ENCODE measurements at regions not wholly inside any gene's neighbourhood (a gene's known extent, or its start where the extent isn't known, plus 50 kb on each side); places are given as distances from the start of the nearest gene placed in this dataset.

DNA sequence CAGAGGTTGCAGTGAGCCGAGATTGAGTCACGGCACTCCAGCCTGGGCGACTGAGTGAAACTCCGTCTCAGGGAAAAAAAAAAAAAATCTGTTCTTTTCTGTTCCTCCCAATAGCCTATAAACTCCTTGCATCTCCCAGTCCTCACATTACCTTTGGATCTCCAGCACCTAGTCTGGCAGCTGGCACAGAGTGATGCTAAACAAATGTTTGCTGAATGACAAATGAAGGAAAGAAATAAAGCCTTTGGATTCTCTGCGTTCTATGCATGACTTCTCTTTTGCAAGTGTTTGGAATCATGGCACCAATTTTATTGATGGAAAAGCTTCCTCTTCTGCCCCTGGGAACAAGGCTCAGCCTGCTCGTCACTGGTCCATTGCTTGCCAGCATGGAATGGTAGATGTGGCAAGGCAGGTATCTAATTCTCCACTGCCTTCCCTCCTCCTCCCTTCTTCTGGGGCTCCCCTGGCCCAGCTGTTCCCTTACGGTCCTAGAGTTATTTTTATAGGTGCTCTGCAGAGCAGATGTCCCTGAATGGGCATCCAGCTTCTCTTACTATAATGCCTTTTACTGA is 53.6 kb upstream of the FYN start:
- TF ChIP-seq TGIF2 (CRISPR knock-in tag; IDR thresholded peaks at IDR 0.05) = no peak
- no peak for TF ChIP-seq CTBP1 (IDR thresholded peaks at IDR 0.05; ENCODE audit: borderline replicate concordance)
- TF ChIP-seq TEAD4 (IDR thresholded peaks at IDR 0.05; ENCODE audit: low read length) = no peak
- no peak for TF ChIP-seq TEAD4 (CRISPR knock-in tag; IDR thresholded peaks at IDR 0.05; ENCODE audit: borderline replicate concordance)
- no peak for TF ChIP-seq GABPA (tag; conservative IDR thresholded peaks at IDR 0.05; ENCODE audit: low read depth)
- TF ChIP-seq BMI1 (IDR thresholded peaks at IDR 0.05; ENCODE audit: low read length) = no peak

All from K562 (cell line).